KOPT-K1 (cell line): ENCODE measurements at regions not wholly inside any gene's neighbourhood (a gene's known extent, or its start where the extent isn't known, plus 50 kb on each side); places are given as distances from the start of the nearest gene placed in this dataset.

Source experiments
- H3K27ac ChIP-seq: fragments of 200-600 bp; sonication (generic); 2 replicates; pipeline ENCODE4 v1.5.1; 2016; ENCODE audit warnings: antibody characterized with exemption, mild to moderate bottlenecking, low read depth, low read length; ENCODE audit not compliant: poor library complexity, severe bottlenecking
- H3K36me3 ChIP-seq: fragments of 200-600 bp; sonication (generic); 2 replicates; pipeline ENCODE4 v1.5.1; 2017; ENCODE audit warnings: antibody characterized with exemption, mild to moderate bottlenecking, low read length, moderate library complexity; ENCODE audit not compliant: insufficient read depth
- H3K9me3 ChIP-seq: fragments of 200-600 bp; sonication (generic); 2 replicates; pipeline ENCODE4 v1.5.1; 2017; ENCODE audit warnings: antibody characterized with exemption, low read length, mild to moderate bottlenecking; ENCODE audit not compliant: insufficient read depth, poor library complexity, severe bottlenecking

DNA sequence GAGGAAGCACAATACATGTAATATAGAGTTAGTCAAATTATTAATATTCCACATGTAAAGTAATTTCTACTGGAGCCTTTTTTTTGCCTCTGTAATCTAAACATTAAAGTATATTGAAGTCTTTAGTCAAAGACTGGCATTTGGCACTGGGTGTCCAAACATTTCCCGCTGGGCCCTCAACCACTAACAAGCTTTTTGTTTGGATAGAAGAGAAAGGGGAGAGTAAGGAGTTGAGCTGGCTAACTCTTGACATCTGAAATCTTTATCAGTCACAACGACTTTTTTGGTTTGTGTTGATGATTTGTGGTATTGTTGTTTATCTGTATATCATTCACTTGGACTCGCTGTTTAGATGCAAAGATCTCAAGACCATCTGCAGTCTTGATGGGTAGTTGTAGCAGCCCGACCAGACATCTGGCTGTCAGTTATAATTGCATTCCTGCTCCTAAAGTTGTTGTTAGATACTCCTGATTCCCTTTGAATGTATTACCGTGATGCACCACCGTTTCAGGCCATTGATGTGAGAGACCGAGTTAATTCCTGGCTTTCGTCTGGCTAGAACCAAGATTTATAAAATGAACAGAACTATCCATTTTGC lies 379.6 kb downstream of the MTX2 start:
- Histone ChIP-seq H3K27ac (no peak overlapping the region), H3K9me3 (no peaks in the 10 kb centered on the region), H3K36me3 (no peaks in the 10 kb centered on the region)

- Histone ChIP-seq H3K27ac (no peak overlapping the region), H3K9me3 (no peaks in the 10 kb centered on the region), H3K36me3 (no peaks in the 10 kb centered on the region)
These were observed 381.0 kb downstream of the MTX2 start for GRCh38 chr2:176650104-176650837.

GRCh38 chr2:176650838-176651555 lies 381.8 kb downstream of the MTX2 start:
- H3K36me3 ChIP-seq, result no peaks in the 10 kb centered on the region
- H3K27ac ChIP-seq, result no peak overlapping the region
- no peaks in the 10 kb centered on the region for H3K9me3 ChIP-seq

DNA sequence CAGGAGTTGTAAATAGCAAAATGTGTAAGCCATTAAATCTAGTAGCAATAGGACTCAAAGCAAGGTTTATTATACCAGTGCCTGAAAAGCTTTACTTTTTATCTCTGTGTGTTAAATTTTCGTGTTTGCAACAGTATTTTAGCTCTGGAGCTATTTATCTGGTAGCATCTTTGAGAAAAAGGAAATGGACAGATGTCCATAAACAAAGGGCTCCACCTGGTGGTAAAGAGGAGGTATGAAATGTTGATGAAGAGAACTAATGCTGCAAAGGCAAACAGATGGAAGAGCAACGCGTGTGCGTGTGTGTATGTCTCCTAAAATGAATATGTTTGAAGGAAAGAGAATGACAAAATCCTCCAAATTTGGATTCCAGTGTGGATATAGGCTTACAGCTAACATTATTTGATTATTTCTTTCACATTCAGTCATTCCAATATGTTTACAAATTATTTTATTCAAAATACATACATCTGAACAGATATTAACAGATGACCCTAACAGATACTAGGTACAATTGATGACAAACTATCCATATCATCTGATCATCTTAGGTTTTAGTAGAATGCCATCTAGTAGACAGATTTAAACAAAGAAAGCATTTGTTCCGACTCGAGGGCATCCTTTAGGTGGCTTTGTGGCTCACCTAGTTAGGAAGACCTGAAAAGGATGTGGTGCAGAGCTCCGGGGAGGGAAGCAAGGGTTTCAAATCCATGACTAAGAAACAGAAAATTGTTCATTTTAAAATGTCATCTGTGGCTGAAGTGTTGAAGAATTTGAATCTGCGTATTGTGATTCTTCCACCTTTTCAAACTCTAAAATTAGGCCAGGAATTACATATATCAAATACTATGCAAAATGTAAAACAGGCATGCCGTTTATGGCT lies 383.3 kb downstream of the MTX2 start:
- no peak overlapping the region for H3K27ac ChIP-seq
- H3K9me3 ChIP-seq, result no peaks in the 10 kb centered on the region
- no peaks in the 10 kb centered on the region for H3K36me3 ChIP-seq

DNA sequence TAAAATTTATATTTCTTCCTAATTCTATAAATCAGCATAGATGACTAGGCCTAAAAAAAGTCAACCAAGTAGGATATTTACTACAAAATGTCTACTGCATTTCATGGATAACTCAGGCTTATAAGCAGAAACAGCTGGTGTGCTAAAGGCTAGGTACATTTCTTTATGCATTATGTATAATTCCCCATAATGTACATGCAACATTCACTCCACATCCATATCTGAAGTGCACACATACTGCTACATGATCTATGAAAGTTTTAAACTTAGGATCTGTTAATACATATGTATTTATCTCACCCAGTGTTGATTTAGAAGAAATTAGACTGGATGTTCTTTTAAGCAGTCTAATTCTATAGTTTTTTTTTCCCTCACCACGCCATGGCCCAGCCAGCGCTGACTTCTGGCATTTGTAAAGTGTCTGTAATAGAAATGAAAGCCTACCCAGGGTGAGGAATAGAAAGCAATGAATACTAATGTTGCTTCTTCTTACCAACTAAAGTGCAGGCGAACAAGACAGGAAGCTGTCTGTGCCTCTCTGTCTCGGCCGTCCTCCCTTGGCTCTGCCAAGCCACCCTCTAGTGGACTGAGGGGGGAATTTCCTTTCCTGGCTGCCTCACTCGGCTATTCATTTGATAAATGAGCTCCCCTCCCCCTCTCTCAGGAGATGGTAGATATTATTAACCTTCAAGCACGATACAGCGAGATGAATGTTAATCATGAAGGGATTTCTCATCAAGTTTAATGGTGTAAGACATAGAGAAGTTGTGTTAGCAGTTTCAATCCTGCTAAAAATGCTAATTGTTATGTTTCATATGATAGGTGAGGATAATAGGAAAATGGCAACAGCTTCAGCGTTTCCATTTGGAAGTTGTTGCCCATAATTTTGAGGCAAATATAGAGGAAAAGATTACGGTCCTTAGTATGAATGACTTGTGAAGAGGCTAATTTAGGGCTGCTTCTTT lies 384.5 kb downstream of the MTX2 start:
- Histone ChIP-seq H3K9me3 (no peaks in the 10 kb centered on the region), H3K36me3 (no peaks in the 10 kb centered on the region), H3K27ac (no peak overlapping the region)

- Histone ChIP-seq H3K9me3 (no peaks in the 10 kb centered on the region), H3K27ac (no peak overlapping the region)
These were observed 387.0 kb downstream of the MTX2 start for GRCh38 chr2:176656038-176656775.

DNA sequence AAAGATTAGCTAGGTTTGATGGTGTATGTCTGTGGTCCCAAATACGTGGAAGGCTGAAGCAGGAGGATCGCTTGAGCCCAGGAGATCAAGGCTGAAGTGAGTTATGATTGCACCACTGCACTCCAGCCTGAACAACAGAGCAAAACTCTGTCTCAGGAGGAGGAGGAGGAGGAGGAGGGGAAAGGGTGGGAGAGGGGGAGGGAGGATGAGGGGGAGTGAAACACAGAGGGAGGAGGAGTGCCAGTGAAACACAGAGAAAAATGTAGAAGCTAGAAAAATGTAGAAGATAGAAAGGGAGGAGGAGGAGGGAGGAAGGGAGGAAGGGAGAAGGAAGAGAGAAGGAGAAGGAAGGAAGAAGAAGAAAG lies 387.5 kb downstream of the MTX2 start:
- Histone ChIP-seq H3K36me3 (no peaks in the 10 kb centered on the region), H3K27ac (no peak overlapping the region), H3K9me3 (no peaks in the 10 kb centered on the region)

More at GRCh38 chr2:176656038-176656775, 387.0 kb downstream of the MTX2 start:
- H3K36me3 ChIP-seq, result no peaks in the 10 kb centered on the region

- Histone ChIP-seq H3K9me3 (no peaks in the 10 kb centered on the region), H3K36me3 (no peaks in the 10 kb centered on the region), H3K27ac (no peak overlapping the region)
These were observed 388.2 kb downstream of the MTX2 start for GRCh38 chr2:176657393-176657792.

DNA sequence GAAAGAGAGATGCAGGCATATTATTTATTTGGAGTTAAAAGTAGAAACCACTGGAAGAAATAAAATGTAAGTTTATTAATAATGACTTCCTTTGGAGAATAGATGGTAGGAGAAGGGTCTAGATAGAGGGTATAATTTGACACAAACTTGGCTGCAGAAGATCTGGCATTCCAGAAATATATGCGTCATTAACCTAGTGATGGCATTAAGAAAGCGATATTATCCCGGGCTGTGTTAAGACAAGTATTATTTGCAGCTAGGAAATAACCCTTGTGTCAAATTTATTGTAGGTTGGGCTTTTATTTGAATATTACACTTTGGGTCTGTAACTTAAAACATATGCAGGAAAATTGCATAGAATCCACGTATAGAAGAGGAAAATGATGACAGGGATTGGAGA lies 389.5 kb downstream of the MTX2 start:
- Histone ChIP-seq H3K36me3 (no peaks in the 10 kb centered on the region), H3K9me3 (no peaks in the 10 kb centered on the region), H3K27ac (no peak overlapping the region)

GRCh38 chr2:176662753-176663152 lies 393.5 kb downstream of the MTX2 start:
- Histone ChIP-seq H3K9me3 (no peaks in the 10 kb centered on the region), H3K36me3 (no peaks in the 10 kb centered on the region), H3K27ac (no peak overlapping the region)

GRCh38 chr2:176664478-176664877 lies 395.2 kb downstream of the MTX2 start:
- Histone ChIP-seq H3K27ac (no peak overlapping the region), H3K9me3 (no peaks in the 10 kb centered on the region), H3K36me3 (no peaks in the 10 kb centered on the region)

DNA sequence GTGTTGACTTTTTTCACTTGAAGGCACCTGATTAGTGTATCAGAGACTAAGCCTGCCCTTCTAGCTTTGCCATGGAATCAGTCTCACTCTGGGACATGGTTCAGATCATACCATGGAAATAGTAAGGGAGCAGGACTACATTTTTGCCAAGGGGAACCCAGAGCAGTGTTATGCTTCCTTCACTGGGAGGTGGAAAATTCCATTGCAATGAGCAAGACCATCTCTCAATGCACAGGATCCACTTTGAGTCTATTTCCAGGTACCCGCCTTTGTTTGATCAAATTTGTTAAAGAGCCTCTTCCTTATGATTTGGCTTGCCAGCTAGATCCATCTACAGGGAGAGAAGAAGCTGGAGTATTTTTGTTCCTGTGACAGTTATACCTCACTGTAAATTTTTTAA lies 395.8 kb downstream of the MTX2 start:
- Histone ChIP-seq H3K9me3 (no peaks in the 10 kb centered on the region), H3K27ac (no peak overlapping the region), H3K36me3 (no peaks in the 10 kb centered on the region)

DNA sequence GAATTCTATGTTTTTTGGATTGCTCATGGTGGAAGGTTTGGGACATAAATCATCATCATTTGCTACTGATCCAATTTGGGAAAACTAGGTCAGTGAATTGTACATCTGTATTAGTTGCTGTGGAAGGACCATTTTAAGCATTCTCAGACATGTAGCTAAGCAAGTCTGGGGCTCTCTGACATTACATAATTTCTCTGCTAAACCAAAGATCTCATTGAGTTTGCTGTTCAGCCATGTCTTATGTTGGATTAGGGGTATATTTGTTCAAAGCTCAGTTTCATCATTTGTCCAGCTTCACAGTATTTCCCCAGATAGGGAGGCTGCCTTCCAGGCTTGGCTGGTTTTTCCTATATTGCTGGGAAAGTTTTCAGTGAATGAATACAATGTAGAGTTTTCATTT lies 399.7 kb downstream of the MTX2 start:
- no peak overlapping the region for H3K27ac ChIP-seq
- no peaks in the 10 kb centered on the region for H3K36me3 ChIP-seq
- no peaks in the 10 kb centered on the region for H3K9me3 ChIP-seq
